CD4-positive, CD25-positive, alpha-beta regulatory T cell (primary cell): ENCODE measurements at regions not wholly inside any gene's neighbourhood (a gene's known extent, or its start where the extent isn't known, plus 50 kb on each side); places are given as distances from the start of the nearest gene placed in this dataset.
"Not testable (repeated sequence)": the region's sequence is repeated elsewhere in the genome, so short reads cannot be mapped to it uniquely, and the experiment has no call there.

Experiments used
- ATAC-seq, 2 donors: fragments of 150-1000 bp; cut with Tn5 transposase; one replicate each; pipeline ENCODE4 v1.10.0; 2021; ENCODE audit warnings: low read depth in 2 of 2, moderate number of reproducible peaks in 2 of 2, moderate library complexity in 1 of 2
- DNase-seq, 3 donors: peaks; one replicate each; pipeline versions ENCODE4 v3.0.0 to v3.0.0-alpha.2; 2012 to 2022; ENCODE audit warnings: mixed read lengths in 1 of 3
- H3K27ac ChIP-seq: one replicate; pipeline ENCODE4 v1.7.0; 2013; ENCODE audit warnings: mild to moderate bottlenecking, low read length; ENCODE audit not compliant: insufficient read depth, poor library complexity, severe bottlenecking
- H3K27me3 ChIP-seq: one replicate; pipeline ENCODE4 v1.7.0; 2013; ENCODE audit warnings: low read length; ENCODE audit not compliant: control insufficient read depth, insufficient read depth
- H3K36me3 ChIP-seq: one replicate; pipeline ENCODE4 v1.7.0; 2013; ENCODE audit warnings: mild to moderate bottlenecking, low read length, moderate library complexity; ENCODE audit not compliant: control insufficient read depth, insufficient read depth
- H3K4me1 ChIP-seq: 2 replicates; pipeline ENCODE4 v1.7.0; 2013; ENCODE audit warnings: mild to moderate bottlenecking, low read length; ENCODE audit not compliant: insufficient read depth, control insufficient read depth, poor library complexity, severe bottlenecking
- H3K4me3 ChIP-seq: one replicate; pipeline ENCODE4 v1.7.0; 2013; ENCODE audit warnings: low read depth, mild to moderate bottlenecking, low read length, moderate library complexity
- H3K9me3 ChIP-seq, 2 experiments: 1 replicate in 1 of 2; 2 replicates in 1 of 2; pipeline ENCODE4 v1.7.0; 2013; ENCODE audit warnings: low read length in 2 of 2, mild to moderate bottlenecking in 1 of 2, moderate library complexity in 1 of 2; ENCODE audit not compliant: control insufficient read depth in 2 of 2
- H3K27ac Mint-ChIP-seq, 3 donors: one replicate each; pipeline ENCODE4 v1.8.0; 2020 to 2022; ENCODE audit warnings: mild to moderate bottlenecking in 3 of 3, mixed read lengths in 3 of 3, moderate library complexity in 2 of 3
- H3K27me3 Mint-ChIP-seq: one replicate; pipeline ENCODE4 v1.8.0; 2022; ENCODE audit warnings: mild to moderate bottlenecking, mixed read lengths
- H3K36me3 Mint-ChIP-seq: one replicate; pipeline ENCODE4 v1.8.0; 2020; ENCODE audit warnings: mixed read lengths
- H3K4me1 Mint-ChIP-seq, 4 donors: one replicate each; pipeline ENCODE4 v1.8.0; 2020 to 2022; ENCODE audit warnings: mixed read lengths in 4 of 4, mild to moderate bottlenecking in 1 of 4
- H3K4me3 Mint-ChIP-seq, 4 donors: one replicate each; pipeline ENCODE4 v1.8.0; 2020 to 2022; ENCODE audit warnings: mild to moderate bottlenecking in 4 of 4, mixed read lengths in 4 of 4, moderate library complexity in 3 of 4
- H3K9me3 Mint-ChIP-seq, 7 donors: one replicate each; pipeline ENCODE4 v1.8.0; 2020 to 2022; ENCODE audit warnings: mixed read lengths in 7 of 7, mild to moderate bottlenecking in 3 of 7, moderate library complexity in 2 of 7

- H3K27me3 ChIP-seq, H3K4me3 Mint-ChIP-seq, H3K4me1 ChIP-seq, H3K27ac ChIP-seq, H3K9me3 Mint-ChIP-seq, H3K36me3 Mint-ChIP-seq, DNase-seq, H3K27ac Mint-ChIP-seq, H3K9me3 ChIP-seq, H3K36me3 ChIP-seq, H3K4me3 ChIP-seq, H3K27me3 Mint-ChIP-seq, H3K4me1 Mint-ChIP-seq, ATAC-seq: not testable (repeated sequence)
Observed at GRCh38 chr4:121616449-121616848, 80.3 kb downstream of the ANXA5 start.

GRCh38 chr4:121614101-121614500, 82.7 kb downstream of the ANXA5 start:
- H3K27me3 Mint-ChIP-seq: peaks cover 22% of the 10 kb centered on the region
- no peak for ATAC-seq

DNA sequence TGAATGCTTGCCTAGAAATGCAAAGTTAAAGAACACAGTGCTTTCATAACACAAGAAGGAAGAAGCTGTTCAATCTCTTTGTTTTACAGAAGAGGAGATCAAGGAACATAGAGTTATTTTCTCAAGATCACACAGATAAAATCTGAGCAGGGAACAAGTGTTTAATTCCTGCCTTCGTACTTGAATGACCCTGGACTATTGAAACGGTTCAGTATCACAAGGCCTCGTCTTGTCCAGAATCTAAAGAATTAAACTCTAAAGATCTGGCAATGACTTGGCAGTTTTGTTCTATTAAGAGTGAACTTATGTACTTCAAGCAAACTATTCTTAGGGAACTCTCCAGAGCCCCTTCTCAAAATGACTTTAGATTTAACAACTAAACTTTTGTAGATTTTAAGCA, 97.7 kb downstream of the ANXA5 start:
- H3K4me1 ChIP-seq: no peaks in the 10 kb centered on the region
- H3K27ac Mint-ChIP-seq: no peak overlapping the region
- ATAC-seq (no peak), DNase-seq (no peak)
- H3K4me3 Mint-ChIP-seq: no peak overlapping the region
- H3K27me3 Mint-ChIP-seq: peaks cover 7% of the 10 kb centered on the region
- H3K27ac ChIP-seq: no peak overlapping the region
- H3K36me3 Mint-ChIP-seq: no peaks in the 10 kb centered on the region
- no peaks in the 10 kb centered on the region for H3K4me1 Mint-ChIP-seq
- no peaks in the 10 kb centered on the region for H3K27me3 ChIP-seq
- no peaks in the 10 kb centered on the region for H3K9me3 ChIP-seq
- peaks cover 0 to 2% (median 0%) of the 10 kb centered on the region in 7 donors for H3K9me3 Mint-ChIP-seq
- H3K4me3 ChIP-seq: no peak overlapping the region
- H3K36me3 ChIP-seq: no peaks in the 10 kb centered on the region

More at GRCh38 chr4:121614101-121614500, 82.7 kb downstream of the ANXA5 start:
- Mint-ChIP-seq H3K27ac (no peak overlapping the region), H3K9me3 (no peaks in the 10 kb centered on the region), H3K36me3 (no peaks in the 10 kb centered on the region), H3K4me3 (no peak overlapping the region), H3K4me1 (no peaks in the 10 kb centered on the region)
- Histone ChIP-seq H3K4me3 (no peak overlapping the region), H3K9me3 (no peaks in the 10 kb centered on the region), H3K36me3 (no peaks in the 10 kb centered on the region), H3K4me1 (no peaks in the 10 kb centered on the region), H3K27me3 (peaks cover 3% of the 10 kb centered on the region), H3K27ac (no peak overlapping the region)
- DNase-seq: no peak

DNA sequence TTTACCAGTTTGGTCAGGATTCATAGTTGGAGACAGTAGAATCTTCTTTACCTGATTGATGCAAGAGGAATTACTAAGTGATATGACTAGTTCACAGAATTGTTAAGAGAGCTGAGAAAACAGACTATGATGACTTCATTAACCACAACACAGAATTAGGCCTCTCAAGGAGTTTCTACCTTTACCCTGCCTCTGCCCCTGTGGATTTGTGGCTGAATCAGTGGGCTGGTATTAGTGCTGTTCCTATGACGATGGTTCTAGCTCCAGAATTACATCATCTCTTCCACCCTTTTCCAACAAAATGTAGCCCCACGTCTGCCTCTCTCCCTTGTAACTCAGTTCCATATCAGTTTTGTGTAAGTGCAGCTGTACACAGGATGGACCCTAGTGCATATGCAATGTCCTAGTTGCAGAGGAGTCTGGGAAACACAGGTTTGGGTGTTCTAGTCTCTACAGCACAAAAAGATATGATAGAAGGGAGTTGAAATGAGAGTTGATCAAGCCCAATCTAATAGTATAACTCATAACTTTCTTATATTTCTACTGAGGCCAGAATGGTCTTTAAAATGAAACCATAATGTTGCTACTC, 99.3 kb downstream of the ANXA5 start:
- H3K9me3 Mint-ChIP-seq: peaks cover 0 to 2% (median 0%) of the 10 kb centered on the region in 7 donors
- H3K4me3 Mint-ChIP-seq: no peak overlapping the region

DNA sequence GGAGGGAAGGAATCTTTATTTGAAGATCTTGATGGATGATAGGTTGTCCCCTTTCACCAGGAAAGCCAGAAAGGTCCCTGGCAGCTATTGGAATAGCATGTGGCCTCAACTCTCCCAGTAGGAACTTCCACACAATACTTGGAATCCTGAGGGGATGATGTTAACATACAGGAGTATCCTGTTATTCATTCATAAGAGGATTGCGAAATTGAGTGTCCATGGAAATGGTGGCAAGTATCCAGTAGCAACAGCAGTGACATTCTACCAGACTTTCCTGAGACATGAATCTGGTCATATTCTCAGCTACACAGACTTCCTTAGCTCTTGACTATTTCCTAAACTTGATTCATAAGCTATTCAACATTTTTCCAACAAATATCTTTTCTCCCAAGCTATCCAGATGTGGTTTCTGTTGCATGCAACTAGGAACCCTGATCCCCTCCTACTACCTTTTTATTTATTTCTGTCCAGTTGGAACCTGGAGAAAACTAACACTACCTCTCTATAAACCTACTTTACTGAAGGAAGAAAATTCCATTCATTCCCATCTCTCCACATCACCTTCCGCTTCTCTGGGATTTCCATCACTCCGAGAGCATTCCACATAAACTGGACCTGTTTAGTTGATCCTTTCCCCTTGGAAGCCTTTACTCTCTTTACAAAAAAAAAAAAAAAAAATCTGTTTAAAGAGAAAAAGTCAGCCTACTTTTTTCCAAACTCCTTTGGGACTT, 101.8 kb downstream of the ANXA5 start:
- DNase-seq: no peak
- no peaks in the 10 kb centered on the region for H3K4me1 Mint-ChIP-seq
- H3K27ac Mint-ChIP-seq: no peak overlapping the region
- H3K4me3 Mint-ChIP-seq: peak overlapping the region in 1 of 4 donors; percentile 17
- H3K27me3 Mint-ChIP-seq: peaks cover 2% of the 10 kb centered on the region
- H3K27me3 ChIP-seq: no peaks in the 10 kb centered on the region
- H3K4me1 ChIP-seq: no peaks in the 10 kb centered on the region
- no peak for ATAC-seq
- peaks cover 0 to 2% (median 0%) of the 10 kb centered on the region in 7 donors for H3K9me3 Mint-ChIP-seq
- no peaks in the 10 kb centered on the region for H3K36me3 Mint-ChIP-seq
- H3K9me3 ChIP-seq: no peaks in the 10 kb centered on the region
- no peak overlapping the region for H3K4me3 ChIP-seq
- no peak overlapping the region for H3K27ac ChIP-seq
- H3K36me3 ChIP-seq: no peaks in the 10 kb centered on the region

More for the DNA sequence above, 99.3 kb downstream of the ANXA5 start:
- no peak for ATAC-seq
- Mint-ChIP-seq H3K27me3 (peaks cover 7% of the 10 kb centered on the region), H3K27ac (no peak overlapping the region), H3K36me3 (no peaks in the 10 kb centered on the region), H3K4me1 (no peaks in the 10 kb centered on the region)
- Histone ChIP-seq H3K27ac (no peak overlapping the region), H3K4me1 (no peaks in the 10 kb centered on the region), H3K4me3 (no peak overlapping the region), H3K9me3 (no peaks in the 10 kb centered on the region), H3K27me3 (no peaks in the 10 kb centered on the region), H3K36me3 (no peaks in the 10 kb centered on the region)
- DNase-seq: no peak

- H3K9me3 ChIP-seq: no peaks in the 10 kb centered on the region
- Mint-ChIP-seq H3K36me3 (no peaks in the 10 kb centered on the region), H3K27ac (no peak overlapping the region), H3K9me3 (peaks cover 0 to 2% (median 0%) of the 10 kb centered on the region in 7 donors), H3K27me3 (peaks cover 2% of the 10 kb centered on the region), H3K4me3 (no peak overlapping the region), H3K4me1 (no peaks in the 10 kb centered on the region)
- H3K27ac ChIP-seq: no peak overlapping the region
- H3K27me3 ChIP-seq: no peaks in the 10 kb centered on the region
- H3K4me3 ChIP-seq: no peak overlapping the region
- DNase-seq (no peak), ATAC-seq (no peak)
- no peaks in the 10 kb centered on the region for H3K36me3 ChIP-seq
- no peaks in the 10 kb centered on the region for H3K4me1 ChIP-seq
Observed at GRCh38 chr4:121593760-121594159, 103.0 kb downstream of the ANXA5 start.

DNA sequence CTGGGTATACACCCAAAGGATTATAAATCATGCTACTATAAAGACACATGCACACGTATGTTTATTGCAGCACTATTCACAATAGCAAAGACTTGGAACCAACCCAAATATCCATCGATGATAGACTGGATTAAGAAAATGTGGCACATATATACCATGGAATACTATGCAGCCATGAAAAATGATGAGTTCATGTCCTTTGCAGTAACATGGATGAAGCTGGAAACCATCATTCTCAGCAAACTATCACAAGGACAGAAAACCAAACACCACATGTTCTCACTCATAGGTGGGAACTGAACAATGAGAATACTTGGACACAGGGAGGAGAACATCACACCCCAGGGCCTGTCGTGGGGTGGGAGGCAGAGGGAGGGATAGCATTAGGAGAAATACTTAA, 104.5 kb downstream of the ANXA5 start:
- not testable (repeated sequence) for H3K27me3 ChIP-seq, H3K36me3 ChIP-seq, H3K4me3 ChIP-seq, H3K36me3 Mint-ChIP-seq, H3K27ac ChIP-seq, H3K27ac Mint-ChIP-seq, H3K4me3 Mint-ChIP-seq, H3K4me1 Mint-ChIP-seq, DNase-seq, H3K9me3 Mint-ChIP-seq, ATAC-seq, H3K9me3 ChIP-seq, H3K4me1 ChIP-seq
- H3K27me3 Mint-ChIP-seq: peaks cover 11% of the 10 kb centered on the region

GRCh38 chr4:121584836-121585235, 111.9 kb downstream of the ANXA5 start:
- Mint-ChIP-seq H3K4me3 (no peak overlapping the region), H3K4me1 (no peaks in the 10 kb centered on the region), H3K9me3 (peaks cover 0 to 1% (median 0%) of the 10 kb centered on the region in 7 donors), H3K27ac (no peak overlapping the region), H3K36me3 (no peaks in the 10 kb centered on the region), H3K27me3 (peaks cover 22% of the 10 kb centered on the region)
- no peaks in the 10 kb centered on the region for H3K4me1 ChIP-seq
- H3K9me3 ChIP-seq: no peaks in the 10 kb centered on the region
- DNase-seq: no peak
- H3K4me3 ChIP-seq: no peak overlapping the region
- peaks cover 7% of the 10 kb centered on the region for H3K27me3 ChIP-seq
- ATAC-seq: no peak
- no peak overlapping the region for H3K27ac ChIP-seq
- H3K36me3 ChIP-seq: no peaks in the 10 kb centered on the region
